Midbrain (tissue), 1 donor: ENCODE measurements at regions not wholly inside any gene's neighbourhood (a gene's known extent, or its start where the extent isn't known, plus 50 kb on each side); places are given as distances from the start of the nearest gene placed in this dataset.
"Not testable (repeated sequence)": the region's sequence is repeated elsewhere in the genome, so short reads cannot be mapped to it uniquely, and the experiment has no call there.

Experiments
- DNase-seq: peaks from one replicate; lab custom pipeline; 2025; lab: John Stamatoyannopoulos, UW

DNA sequence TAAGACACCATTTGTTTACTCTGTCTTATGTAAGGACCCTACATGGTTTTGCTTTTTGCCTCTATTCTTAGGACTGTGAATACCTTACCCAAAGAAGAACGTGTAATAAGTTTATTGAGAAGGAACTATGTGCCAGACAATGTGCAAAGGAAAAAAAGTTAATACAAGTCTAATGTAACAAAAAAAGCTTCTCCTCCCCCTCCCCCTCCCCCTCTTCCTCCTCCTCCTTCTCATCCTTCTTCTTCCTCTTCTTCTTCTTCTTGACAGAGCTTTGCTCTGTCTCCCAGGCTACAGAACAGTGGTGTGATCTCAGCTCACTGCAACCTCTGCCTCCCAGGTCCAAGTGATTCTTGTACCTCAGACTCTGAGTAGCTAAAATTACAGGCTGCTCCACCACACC is 50.9 kb upstream of the MITF start:
- DNase-seq = no peak

DNA sequence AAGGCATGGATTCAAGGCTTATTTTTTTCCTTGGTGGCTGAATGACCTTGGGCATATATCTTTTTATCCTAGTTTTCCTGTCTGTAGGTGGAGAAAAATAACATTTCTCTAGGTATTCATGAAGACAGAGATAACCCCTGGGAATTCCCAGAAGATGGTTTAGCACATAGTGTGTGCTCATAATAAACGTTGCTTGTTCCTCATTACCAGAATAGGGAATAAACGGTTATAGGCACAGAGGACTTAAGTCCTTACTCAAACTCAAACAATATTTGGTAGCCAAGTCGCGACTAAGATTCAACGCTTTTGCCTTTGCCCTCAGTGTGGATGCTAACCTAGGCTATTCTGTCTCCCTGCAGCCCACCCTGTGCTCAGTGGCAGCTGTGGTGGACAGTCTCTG is 51.6 kb upstream of the MITF start:
- DNase-seq = no peak

DNA sequence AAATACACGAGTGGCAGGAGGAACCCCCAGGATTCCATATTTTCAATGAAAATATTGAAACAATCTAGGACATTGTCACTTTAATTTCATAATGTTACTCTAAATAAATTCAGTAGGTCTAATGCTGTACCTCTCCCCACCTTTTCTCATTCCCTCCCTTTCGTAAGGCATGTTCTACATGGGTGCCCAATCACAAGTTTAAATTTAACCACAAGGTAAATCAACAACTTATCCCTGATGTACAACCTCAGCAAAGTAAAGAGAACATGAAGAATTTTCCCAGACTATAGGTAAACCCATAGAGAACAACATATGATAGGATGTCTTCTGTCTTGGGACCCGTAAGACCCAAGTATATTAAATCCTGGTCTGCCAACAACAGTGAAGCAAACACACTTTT is 53.2 kb upstream of the MITF start:
- DNase-seq = no peak

DNA sequence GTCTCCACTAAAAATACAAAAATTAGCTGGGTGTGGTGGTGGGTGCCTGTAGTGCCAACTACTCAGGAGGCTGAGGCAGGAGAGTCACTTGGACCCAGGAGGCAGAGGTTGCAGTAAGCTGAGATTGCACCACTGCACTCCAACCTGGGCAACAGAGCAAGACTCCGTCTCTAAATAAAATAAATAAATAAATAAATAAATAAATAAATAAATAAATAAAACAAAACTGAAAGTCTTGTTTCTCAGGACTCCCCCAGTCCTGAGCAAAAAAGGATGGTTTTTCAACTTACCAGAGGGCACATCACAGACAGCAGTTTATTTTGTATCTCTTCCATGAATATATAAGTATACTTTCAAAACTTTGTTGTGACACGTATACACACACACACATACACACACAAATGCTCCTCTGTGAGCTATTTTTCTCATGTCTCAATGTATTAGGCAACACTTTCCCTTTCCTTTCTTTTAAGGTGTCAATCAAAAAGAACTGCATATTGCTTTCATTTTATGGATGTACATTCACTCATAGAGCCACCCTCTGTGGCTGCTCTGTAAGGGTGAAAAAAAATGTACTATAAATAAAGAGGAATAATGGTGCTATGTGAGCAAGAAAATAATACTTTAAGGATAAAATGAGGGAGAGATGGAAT is 54.8 kb upstream of the MITF start:
- no peak for DNase-seq

DNA sequence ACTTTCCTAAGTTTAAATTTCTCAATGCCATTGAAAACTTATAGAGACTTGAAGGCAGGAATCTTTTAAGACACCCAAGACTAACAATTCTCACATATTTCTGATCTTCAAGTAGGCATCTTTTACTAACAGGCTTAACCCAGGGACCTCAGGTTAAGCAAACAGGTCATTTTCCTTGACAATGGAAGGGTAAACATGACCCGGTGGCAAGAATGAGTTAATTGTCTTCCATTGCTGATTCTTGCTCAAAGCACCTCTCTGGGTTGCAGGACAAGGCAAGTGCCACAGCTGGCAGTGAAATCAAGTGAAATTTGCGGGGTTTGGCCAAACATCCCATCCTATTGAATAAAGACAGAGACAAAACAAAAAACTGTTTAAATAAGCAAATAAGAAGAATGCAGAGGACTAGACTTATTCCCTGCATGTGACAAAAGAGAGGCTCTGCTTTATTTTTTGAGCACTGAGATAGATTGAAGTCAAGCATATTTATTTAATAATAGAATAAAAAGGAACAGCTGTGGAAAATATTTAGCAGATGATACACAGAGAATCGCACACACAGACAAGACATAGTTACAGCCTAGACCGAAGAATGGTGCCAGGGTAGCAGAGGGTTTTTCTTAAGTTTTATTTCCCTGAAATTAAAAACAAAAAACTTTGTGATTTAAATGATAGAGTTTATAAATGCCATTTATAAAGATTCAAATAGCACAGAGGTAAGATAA is 56.0 kb upstream of the MITF start:
- no peak for DNase-seq

DNA sequence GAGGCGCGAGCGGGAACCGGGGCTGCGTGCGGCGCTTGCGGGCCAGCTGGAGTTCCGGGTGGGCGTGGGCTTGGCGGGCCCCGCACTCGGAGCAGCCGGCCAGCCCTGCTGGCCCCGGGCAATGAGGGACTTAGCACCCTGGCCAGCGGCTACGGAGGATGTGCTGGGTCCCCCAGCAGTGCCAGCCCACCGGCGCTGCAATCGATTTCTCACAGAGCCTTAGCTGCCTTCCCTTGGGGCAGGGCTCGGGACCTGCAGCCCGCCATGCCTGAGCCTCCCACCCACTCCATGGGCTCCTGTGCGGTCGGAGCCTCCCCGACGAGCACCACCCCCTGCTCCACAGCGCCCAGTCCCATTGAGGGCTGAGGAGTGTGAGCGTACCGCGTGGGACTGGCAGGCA is 61.8 kb upstream of the MITF start:
- DNase-seq = not testable (repeated sequence)

DNA sequence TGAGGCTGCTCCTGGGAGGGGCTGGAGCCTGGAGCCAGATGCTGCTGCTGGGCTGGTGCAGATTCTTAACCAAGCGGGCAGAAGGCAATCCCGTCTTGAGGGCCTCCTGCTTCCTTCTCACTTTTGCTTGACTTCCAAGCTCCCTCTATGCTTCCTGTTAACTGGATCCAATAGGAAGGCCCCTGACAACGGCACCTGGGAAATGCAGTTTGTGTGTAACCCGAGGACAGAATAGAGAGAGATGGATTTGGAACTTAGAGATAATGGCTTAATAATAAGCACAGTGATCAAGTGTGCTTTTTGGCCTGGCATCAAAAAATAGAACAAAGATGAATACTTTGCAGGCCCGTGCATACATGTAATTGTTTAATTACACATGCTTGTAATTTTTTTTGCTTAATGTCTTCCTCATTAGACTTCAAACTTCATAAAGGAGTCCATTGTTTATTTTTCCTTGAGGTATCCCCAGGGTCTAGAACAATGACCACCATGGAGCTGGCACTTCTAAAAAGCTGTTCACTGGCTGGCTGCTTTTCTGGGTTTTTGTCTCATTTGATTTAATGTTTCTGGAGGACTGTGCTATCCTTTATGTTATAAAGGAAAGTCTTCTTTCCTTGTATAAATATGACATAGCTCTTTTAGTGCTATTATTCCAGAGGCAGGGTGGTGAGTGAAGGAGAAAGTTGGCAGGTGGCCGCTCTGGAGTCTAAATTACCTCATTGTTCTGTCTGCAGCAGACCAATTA is 63.3 kb upstream of the MITF start:
- DNase-seq = peak; percentile 9

DNA sequence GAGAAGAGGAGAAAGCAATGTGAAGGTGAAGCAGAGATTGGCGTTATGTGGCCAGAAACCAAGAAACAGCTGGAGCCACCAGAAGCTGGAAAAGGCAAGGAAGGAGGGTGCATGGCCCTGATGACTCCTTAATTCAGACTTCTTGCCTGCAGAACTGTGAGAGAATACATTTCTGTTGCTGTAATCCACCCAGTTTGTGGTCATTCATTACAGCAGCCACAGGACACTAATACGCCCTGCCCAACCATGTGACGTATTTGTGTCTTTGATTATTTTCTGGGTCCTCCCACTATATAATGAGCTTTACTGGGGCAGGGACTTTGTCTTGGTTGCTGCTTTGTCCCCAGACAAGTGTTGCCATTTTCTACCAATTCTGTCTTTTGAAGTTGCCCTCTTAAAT is 64.5 kb upstream of the MITF start:
- no peak for DNase-seq

DNA sequence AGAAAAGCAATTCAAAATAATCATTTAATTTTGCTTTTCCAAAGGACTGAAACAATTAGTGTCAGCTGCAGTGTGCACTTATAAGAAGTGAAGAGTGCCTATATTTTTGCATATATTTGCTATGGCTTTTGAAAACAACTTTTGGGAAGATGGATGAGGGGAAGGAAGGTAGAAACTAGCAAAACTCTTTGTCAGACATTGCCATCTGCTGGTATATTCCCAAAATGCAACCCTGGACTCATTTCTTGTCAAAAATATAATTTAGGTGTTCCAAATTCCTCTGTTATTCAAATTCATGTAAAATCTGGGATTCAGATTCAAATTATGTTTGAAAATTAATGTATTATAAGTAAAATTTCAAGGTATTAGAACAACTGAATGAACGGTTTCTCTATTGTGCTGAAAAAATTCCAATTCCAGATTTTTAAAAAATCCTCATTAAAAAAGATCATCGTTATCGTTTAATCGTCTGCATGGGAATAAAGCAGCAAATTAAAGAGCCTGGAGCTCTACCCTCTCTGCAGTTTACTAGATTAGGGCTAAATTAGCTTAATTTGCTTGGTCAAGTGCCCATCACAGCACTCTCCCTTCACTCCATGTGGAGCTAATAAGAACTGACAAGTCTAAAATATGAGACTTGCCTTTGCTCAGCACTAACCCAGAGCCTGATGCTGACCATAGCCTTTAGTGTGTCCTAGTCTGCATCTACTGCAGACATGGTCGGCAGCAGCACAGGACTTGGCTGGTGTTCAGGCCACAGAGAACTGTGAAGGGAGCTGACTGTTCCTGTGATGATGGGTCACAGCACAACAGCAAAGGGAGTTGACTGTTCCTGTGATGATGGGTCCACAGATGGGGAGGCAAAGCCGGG is 67.9 kb upstream of the MITF start:
- DNase-seq = peak; percentile 81

DNA sequence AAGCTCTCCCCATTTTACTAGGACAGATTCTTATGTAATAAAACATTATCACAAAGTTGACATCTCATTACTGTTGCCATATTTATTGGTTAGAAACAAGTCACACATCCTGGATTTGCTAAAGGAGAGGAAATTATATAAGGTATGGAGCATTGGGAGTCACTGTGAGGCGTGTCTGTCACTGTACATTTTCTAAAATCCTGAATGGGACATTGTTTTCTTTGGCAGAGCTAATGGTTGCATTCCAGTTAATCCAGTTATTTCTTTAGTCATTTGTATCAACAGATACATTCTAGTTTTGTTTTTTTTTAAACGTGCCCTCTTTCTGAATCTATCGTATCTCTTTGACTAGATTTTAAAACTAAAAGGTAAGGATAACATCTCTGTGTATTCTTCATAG is 70.2 kb upstream of the MITF start:
- no peak for DNase-seq

DNA sequence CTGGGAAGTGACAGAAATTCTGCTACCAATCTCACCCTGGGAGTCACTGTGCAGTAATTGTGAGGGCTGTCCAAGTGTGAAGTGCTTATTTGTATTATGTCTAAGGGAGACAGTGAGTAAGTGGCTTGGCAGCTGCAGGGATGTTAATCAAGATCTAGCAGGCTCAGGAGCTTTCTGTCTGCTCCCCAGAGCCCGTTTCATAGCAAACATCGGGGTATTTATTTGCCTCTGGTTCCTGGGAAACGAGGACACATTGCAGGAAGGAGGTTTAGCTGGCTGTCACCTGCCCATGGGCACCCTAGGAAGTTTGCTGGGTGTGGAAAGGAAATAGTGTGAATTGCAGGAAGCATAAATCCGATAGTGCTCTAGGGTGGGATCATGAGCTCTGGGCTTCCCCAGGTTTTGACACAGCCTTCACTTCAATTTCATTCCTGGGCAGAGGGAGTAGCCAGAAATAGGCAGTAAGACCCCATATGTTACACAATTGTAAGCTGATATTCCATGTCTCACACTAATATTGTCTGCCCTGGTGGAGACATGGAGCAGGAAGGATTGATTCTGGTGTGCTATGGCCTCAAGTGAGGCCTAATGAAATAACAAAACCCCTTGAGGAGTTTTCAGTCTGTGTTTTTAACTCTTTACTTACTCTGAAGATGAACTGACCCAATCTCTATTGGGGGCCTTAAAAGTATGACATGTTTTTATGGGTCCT is 74.1 kb upstream of the MITF start:
- DNase-seq = no peak

DNA sequence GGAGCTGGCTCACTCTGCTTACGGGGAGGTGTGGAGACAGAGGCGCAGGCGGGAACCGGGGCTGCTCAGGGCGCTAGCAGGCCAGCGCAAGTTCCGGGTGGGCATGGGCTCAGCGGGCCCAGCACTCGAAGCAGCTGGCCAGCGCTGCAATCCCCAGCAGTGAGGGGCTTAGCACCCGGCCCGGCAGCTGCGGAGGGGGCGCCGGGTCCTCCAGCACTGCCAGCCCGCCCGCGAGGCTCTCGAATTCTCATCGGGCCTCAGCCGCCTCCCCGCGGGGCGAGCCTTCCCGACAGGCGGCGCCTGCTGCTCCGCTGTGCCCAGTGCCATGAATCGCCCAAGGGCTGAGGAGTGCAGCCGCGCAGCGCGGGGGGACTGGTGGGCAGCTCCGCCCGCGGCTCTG is 78.6 kb upstream of the MITF start:
- no peak for DNase-seq

DNA sequence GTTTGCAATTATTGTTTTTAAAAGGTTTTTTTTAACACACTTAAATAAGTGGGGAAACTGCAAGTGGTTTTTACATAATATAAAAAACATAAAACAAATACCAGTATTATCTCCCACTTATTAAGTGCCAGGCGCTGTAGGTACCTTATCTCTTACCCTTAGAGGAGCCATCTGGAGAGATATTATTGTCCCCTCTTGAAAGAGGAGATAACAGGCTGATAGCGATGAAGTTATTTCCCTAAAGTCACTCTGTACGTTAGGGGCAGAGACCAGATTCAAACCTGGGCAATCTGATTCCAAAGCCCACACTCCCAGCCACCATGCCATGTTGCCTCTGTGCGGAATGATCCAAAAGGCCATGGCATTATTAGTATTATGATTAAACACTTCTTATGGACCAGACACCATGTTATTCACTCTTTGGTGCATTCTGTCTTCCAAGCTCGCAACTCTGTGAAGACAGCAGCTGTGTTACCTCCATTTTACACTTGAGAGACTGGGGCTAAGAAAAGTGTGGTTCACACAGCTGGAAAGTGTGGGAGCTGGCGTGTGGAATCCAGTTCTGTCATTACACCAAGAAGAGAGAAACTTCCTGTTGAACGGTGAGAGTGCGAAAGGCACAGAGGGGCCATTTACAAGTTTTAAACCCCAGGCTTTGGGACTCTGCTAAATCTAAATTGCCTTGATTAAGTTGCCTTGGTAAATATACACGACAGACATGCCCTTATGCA is 79.9 kb upstream of the MITF start:
- no peak for DNase-seq

DNA sequence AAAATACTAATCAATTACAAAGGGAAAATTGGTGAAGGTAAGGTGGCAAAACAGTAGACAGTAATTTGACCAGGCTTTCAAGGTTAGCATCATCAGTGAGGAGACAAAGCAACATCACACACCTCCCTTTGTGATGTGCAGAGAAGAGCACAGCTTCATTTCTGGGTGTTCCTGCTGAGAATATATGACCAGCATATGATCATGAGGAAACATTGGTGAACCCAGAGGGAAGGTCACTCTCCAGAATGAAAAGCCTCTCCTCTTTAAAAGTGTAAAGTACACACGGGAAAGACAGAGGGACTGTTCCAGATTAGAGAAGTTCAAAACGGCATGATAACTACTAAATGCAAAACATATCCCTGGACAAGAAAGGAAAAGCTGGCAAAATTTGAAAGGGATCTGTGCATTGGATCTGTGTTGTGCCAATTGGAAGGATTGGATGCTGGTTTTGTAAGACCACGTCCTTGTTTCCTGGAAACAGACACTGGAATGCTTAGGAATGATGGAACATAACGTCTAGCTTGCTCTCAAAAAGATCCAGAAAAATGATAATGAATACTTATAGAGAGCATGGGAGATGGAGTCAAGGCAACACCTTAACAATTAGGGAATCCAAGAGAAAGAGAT is 80.6 kb upstream of the MITF start:
- no peak for DNase-seq

DNA sequence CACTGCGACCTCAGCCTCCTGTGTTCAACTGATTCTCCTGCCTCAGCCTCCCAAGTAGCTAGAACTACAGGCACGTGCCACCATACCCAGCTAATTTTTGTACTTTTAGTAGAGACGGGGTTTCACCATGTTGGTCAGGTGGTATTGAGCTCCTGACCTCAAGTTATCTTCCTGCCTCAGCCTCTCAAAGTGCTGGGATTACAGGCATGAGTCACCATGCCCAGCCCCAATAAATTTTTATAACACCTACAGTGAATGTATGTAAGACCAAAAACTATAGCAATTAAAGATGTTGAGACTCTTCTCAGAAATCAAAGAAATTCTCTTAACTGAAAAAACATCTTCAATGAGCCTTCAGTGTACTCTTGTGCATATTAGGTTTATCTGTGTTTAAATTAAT is 82.2 kb upstream of the MITF start:
- not testable (repeated sequence) for DNase-seq

DNA sequence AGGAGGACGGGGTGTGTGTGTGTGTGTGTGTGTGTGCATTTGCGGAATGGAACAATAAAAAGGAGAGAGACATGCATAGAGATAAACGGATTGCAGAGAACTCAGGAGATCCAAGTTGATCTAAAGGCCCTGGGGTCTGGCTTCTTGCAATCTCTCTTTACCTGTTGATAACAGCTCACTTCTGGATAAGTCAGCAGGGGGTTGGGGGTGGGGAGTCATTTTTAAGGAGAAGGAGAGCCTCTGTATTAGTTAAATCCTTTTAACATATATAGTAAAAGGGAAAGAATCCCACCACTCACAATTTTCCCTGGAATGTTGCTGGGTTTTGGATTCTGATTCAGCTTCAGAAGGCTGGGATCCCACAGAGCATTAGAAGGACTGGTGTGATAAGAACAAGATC is 87.5 kb upstream of the MITF start:
- no peak for DNase-seq

DNA sequence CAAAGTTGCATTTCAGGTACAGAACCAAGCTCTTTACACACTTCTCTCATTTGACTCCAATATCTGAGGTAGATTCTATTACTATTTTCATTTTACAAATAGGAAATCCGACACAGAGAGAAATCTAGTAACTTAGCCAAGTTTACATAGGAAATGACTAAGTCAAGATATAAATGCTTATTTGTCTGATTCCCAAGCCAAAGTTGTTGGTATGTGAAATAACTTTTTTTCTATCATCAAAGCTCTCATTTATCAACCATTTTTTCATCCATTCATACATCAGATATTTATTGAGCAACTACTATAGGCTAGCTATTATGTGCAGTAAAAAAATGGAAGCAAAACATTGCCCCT is 89.2 kb upstream of the MITF start:
- DNase-seq = no peak

DNA sequence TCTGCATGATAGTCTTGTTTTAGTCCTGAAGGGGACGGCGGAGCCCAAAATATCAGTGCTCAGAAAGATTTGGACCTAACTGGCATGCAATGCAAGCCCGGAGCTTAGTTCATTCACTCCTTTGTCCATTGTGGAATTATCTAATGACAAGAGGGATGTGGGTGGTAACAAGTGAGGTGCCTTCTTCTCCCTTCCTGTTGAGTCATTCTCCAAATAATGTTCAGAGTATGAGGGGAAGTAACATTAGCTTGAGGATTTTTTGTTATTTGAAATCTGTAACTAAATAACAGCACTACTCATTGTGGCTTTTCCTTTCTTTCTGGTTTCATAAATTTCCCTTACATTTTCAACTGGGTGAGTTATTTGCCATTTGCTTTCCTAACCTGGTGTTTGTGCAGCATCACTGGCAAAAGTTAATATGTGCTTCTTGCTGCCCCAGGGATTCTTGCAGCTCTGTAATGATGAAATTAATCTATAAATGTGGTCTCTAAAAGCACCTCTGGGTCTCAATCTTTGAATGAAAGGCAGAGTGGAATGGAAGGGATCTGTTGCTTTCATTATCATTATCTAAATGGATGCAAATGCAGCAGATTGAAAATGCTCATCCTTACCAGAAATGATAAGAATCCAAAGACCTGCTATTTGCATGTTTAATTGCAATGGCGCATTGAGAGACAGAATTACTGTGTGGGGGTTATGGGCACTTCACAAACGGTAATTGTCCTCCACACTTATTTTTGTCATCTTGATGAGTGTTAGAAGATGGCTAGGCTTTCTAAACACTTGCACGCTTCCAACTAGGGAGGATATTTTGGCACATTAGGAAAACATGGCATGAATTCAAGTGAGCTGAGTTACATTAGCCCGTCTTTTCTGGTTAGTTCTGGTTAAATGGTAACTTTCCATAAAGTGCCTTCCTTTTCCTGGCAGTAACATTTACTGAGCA is 89.9 kb upstream of the MITF start:
- DNase-seq = no peak

DNA sequence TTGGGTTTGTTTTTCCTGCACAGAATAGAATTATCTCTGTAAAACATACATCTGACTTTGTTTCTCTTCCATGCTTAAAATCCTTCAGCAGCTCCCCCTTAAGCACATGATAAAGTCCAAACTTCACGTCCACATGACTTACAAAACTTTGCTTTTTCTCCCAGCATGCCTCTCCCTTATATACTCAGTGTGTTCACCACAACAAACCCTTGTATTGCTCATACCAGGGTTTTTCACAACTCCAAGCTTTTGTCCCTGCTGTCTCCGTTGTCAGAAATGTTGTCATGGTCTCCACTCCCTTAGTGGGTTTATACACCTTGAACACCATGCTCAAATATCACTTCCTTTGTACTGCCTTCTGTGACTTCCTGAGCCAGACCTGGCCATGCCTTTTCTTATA is 91.1 kb upstream of the MITF start:
- DNase-seq = no peak
